PC-3 (cell line): ENCODE measurements at regions not wholly inside any gene's neighbourhood (a gene's known extent, or its start where the extent isn't known, plus 50 kb on each side); places are given as distances from the start of the nearest gene placed in this dataset.

Source experiments
- EZH2 ChIP-seq: fragments of 300-600 bp; sonication (generic); IDR thresholded peaks from one replicate; pipeline ENCODE4 v1.6.1; 2017; ENCODE audit warnings: antibody characterized with exemption, mild to moderate bottlenecking, low read length; ENCODE audit not compliant: unreplicated experiment
- EZH2phosphoT487 ChIP-seq: fragments of 300-600 bp; sonication (generic); IDR thresholded peaks from 2 replicates; pipeline ENCODE4 v1.6.1; 2018; ENCODE audit warnings: mild to moderate bottlenecking, antibody characterized with exemption, low read length, borderline replicate concordance
- TF ChIP-seq, protein P1 (sequence below): fragments of 300-600 bp; sonication (generic); conservative IDR thresholded peaks from 2 replicates; pipeline ENCODE4 v1.5.1; 2017; ENCODE audit warnings: antibody characterized with exemption, low read depth, mild to moderate bottlenecking, low read length

DNA sequence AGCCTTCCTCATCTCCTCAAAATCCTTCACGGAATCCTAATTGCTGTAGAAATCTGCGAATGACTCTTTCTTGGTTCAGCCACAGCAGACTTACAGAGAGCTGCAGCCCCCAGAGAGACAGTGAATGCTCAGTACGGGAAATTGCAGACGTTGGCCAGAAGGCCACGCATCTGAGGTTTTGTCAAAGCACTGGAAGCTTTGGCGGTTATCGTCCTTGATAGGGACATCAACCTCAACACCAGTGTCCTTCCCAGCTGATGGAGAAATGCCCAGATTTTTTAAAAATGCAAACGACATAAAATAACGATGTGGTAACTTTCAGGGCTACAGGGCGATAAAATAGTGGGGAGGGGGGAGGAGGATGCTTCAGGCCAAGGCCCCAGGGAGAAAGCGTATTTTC is 166.6 kb upstream of the CIBAR2 start:
- TF ChIP-seq, protein P1, sequence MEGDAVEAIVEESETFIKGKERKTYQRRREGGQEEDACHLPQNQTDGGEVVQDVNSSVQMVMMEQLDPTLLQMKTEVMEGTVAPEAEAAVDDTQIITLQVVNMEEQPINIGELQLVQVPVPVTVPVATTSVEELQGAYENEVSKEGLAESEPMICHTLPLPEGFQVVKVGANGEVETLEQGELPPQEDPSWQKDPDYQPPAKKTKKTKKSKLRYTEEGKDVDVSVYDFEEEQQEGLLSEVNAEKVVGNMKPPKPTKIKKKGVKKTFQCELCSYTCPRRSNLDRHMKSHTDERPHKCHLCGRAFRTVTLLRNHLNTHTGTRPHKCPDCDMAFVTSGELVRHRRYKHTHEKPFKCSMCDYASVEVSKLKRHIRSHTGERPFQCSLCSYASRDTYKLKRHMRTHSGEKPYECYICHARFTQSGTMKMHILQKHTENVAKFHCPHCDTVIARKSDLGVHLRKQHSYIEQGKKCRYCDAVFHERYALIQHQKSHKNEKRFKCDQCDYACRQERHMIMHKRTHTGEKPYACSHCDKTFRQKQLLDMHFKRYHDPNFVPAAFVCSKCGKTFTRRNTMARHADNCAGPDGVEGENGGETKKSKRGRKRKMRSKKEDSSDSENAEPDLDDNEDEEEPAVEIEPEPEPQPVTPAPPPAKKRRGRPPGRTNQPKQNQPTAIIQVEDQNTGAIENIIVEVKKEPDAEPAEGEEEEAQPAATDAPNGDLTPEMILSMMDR, result no peak
- TF ChIP-seq EZH2phosphoT487 (no peak), EZH2 (no peak)
